ENCODE measurements at regions not wholly inside any gene's neighbourhood (a gene's known extent, or its start where the extent isn't known, plus 50 kb on each side); places are given as distances from the start of the nearest gene placed in this dataset.

DNA sequence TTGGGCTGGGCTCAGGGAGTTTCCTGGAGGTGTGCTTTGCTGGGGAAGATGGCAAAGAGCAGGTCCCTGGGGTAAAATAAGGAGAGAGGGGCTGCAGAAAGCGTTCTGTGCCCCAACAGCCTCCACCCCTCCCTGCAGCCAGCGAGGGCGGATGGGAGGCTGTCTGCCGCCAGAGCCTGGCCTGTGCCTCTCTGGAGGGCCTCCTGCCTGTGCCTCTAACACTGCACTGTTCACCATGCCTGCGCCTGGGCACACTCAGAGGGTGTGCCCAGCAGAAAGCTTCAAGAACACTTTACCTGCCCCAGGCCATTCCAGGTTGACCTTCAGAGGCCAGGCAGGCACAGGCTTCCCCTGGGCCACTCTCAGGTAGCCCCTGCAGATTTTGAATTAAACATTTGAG, 77.7 kb upstream of the KLF13 start:
- no peak for DNase-seq (ENCODE audit: low read depth)
- H3K4me3 ChIP-seq (ENCODE audit: low read length), result no peak overlapping the region
- TF ChIP-seq, protein P1, sequence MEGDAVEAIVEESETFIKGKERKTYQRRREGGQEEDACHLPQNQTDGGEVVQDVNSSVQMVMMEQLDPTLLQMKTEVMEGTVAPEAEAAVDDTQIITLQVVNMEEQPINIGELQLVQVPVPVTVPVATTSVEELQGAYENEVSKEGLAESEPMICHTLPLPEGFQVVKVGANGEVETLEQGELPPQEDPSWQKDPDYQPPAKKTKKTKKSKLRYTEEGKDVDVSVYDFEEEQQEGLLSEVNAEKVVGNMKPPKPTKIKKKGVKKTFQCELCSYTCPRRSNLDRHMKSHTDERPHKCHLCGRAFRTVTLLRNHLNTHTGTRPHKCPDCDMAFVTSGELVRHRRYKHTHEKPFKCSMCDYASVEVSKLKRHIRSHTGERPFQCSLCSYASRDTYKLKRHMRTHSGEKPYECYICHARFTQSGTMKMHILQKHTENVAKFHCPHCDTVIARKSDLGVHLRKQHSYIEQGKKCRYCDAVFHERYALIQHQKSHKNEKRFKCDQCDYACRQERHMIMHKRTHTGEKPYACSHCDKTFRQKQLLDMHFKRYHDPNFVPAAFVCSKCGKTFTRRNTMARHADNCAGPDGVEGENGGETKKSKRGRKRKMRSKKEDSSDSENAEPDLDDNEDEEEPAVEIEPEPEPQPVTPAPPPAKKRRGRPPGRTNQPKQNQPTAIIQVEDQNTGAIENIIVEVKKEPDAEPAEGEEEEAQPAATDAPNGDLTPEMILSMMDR (IDR thresholded peaks at IDR 0.05; ENCODE audit: insufficient read depth, low read depth, low read length, missing control alignments), result no peak

DNA sequence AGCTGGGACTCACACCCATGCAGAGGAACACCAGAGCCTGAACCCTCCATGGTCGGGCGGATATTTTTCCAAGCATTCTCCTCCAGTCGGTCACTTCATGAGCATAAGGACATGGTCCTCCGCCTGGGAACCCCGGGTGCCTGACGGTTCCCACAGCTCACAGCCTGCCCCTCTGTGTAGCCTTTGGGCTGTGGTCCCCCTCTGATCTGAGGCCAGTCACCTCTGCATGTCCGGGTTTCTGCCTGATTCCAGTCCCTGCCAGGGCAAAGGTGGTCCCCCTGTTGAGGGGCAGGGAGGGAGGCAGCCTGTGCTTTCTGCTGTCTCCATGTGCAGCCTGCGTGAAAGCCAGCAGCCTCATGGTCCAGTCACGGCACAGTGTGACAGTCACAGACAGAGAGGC, 76.6 kb upstream of the KLF13 start:
- no peak overlapping the region for H3K4me3 ChIP-seq (ENCODE audit: low read length)
- DNase-seq (ENCODE audit: low read depth), result no peak
- TF ChIP-seq, protein P1 (IDR thresholded peaks at IDR 0.05; ENCODE audit: insufficient read depth, low read depth, low read length, missing control alignments), result no peak

DNA sequence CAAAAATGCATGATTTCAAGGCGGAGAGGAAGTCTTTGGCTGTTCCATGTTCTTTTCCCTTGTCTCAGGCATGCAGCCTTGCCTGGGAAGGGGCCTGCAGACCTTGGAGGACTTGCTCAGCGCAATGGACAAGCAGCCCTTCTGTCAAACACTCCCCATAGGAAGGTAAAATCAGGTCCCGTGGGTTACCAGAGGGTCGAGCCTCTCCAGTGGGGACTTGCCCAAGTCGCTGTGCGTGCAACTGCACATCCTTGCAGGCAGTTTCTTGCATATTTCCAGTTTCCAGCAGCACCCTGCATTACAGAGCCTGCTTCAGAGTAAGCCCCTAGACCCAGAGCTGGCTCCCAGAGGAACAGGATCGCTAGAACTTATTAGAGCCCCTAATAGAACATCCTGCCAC, 75.5 kb upstream of the KLF13 start:
- TF ChIP-seq, protein P1 (IDR thresholded peaks at IDR 0.05; ENCODE audit: insufficient read depth, low read depth, low read length, missing control alignments), result no peak
- H3K4me3 ChIP-seq (ENCODE audit: low read length), result no peak overlapping the region
- no peak for DNase-seq (ENCODE audit: low read depth)

DNA sequence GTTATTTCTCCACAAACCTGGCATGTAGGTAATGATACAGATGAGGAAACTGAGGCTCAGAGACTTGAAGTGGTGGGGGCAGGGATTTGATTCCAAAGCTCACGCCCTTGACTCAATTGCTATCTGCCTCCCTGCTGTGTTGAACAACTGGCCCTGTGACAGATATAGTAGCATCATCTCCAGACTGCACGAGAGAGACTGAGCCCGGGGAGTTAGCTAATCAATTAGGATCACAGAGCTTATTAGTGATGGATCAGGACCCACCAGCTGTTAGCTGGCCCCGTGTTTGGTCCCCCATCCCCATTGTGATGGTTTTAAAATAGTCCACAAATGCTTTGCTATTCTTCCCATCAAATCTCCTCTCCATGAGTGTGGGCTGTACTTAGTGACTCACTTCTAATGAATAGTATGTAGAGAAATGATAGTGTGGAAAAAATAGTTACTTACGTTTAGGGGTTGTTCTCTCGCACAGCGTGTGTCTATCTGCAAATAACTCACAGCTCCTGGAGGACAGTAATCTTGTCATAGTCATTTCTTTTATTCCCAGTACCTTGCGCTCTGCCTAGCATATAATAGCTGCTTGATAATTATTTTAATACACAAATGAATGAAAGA, 74.4 kb upstream of the KLF13 start:
- TF ChIP-seq, protein P1 (IDR thresholded peaks at IDR 0.05; ENCODE audit: insufficient read depth, low read depth, low read length, missing control alignments), result no peak
- DNase-seq (ENCODE audit: low read depth), result no peak
- H3K4me3 ChIP-seq (ENCODE audit: low read length), result no peak overlapping the region

DNA sequence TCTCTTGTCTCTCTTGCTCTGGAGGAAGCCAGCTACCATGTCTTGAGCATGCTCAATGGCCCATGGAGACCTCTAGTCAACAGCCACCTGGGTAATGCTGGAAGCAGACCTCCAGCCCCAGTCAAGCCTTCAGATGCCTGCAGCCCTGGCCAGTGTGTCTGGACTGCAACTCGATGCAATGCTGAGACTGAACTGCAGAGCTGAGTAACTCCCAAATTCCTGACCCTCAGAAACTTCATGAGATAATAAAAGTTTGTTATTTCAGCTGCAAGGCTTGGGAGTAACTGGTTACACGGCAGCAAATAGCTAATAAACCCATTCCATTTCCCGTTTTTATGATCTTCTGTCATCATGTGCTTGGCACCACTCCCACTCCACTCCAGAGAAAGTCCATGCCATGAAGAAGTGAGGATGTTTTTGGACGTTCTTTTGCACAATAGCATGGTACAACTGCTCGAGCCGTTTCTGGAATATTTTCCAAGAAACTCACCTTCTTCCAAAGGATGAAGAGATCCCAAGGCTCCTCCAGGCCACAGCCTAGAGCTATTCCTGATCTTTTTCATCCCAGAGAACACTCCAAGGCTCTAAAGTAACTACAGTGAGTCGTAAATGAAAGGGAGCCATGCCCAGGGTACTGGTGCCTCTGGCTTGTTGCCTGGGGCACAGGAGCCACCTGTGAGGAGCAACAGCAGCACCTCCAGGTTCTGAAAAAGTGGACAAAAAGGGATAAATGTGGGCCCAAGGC, 72.0 kb upstream of the KLF13 start:
- TF ChIP-seq, protein P1 (IDR thresholded peaks at IDR 0.05; ENCODE audit: insufficient read depth, low read depth, low read length, missing control alignments), result no peak
- DNase-seq (ENCODE audit: low read depth), result no peak
- no peak overlapping the region for H3K4me3 ChIP-seq (ENCODE audit: low read length)

DNA sequence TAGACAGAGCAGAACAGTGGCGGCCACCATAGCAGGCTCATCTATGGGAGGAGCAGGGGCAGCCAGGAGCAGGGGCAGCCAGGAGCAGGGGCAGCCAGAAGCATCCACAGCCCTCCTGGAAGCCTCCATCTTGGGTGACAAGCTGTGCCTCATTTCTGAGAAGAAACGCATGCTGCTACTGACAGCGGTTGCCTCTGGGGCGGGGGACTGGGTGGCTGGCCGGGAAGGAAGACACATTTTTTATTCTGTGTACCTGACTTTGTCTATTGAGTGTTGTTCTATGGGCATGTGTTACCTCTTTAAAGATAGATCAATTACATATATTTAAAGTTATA, 71.5 kb upstream of the KLF13 start:
- DNase-seq (ENCODE audit: low read depth), result no peak
- TF ChIP-seq, protein P1 (IDR thresholded peaks at IDR 0.05; ENCODE audit: insufficient read depth, low read depth, low read length, missing control alignments), result no peak
- H3K4me3 ChIP-seq (ENCODE audit: low read length), result no peak overlapping the region

Data from epithelial cell of esophagus (primary cell).